ENCODE measurements at regions not wholly inside any gene's neighbourhood (a gene's known extent, or its start where the extent isn't known, plus 50 kb on each side); places are given as distances from the start of the nearest gene placed in this dataset.

- TF ChIP-seq CTCF (optimal IDR thresholded peaks at IDR 0.05 in 1 of 3, IDR thresholded peaks at IDR 0.05 in 1 of 3, conservative IDR thresholded peaks at IDR 0.05 in 1 of 3; ENCODE audit: extremely low read depth in 1 of 3, insufficient read depth in 2 of 3, low read length in 3 of 3) (no peak), EZH2 (IDR thresholded peaks at IDR 0.05; ENCODE audit: low read length) (no peak)
- no peaks in the 10 kb centered on the region for H4K20me1 ChIP-seq (ENCODE audit: control insufficient read depth, extremely low read depth, insufficient read depth, low read length)
- H3K79me2 ChIP-seq (ENCODE audit: control insufficient read depth, insufficient read depth, low read length), result no peaks in the 10 kb centered on the region
- DNase-seq (ENCODE audit: low read depth, low spot score), result no peak
- H3K9ac ChIP-seq (ENCODE audit: control insufficient read depth, extremely low read depth, insufficient read depth, low read length), result no peak overlapping the region
- FAIRE-seq, result no peak
- no peaks in the 10 kb centered on the region for H3K36me3 ChIP-seq (ENCODE audit: control insufficient read depth in 2 of 2, extremely low read depth in 1 of 2, insufficient read depth in 2 of 2, low read length in 2 of 2)
- no peak overlapping the region for H3K27ac ChIP-seq (ENCODE audit: control insufficient read depth, insufficient read depth, low read length)
- H3K4me2 ChIP-seq (ENCODE audit: control insufficient read depth, extremely low read depth, insufficient read depth, low read depth, low read length), result no peak overlapping the region
- no peaks in the 10 kb centered on the region for H3K4me1 ChIP-seq (ENCODE audit: control insufficient read depth, extremely low read depth, insufficient read depth, low read length)
- dilution Hi-C loops (cut with MboI; ENCODE audit: extremely low pct_ligation_motif_present, low sequenced_read_pairs), result no loop called here
- H2AFZ ChIP-seq (ENCODE audit: control insufficient read depth, low read length), result no peak overlapping the region
- no peak overlapping the region for H3K4me3 ChIP-seq (ENCODE audit: control insufficient read depth in 2 of 3, extremely low read depth in 1 of 3, insufficient read depth in 2 of 3, low read depth in 1 of 3, low read length in 3 of 3)
- H3K9me1 ChIP-seq (ENCODE audit: control insufficient read depth, extremely low read depth, insufficient read depth, low read length), result no peaks in the 10 kb centered on the region
- no peaks in the 10 kb centered on the region for H3K27me3 ChIP-seq (ENCODE audit: control insufficient read depth, extremely low read depth, insufficient read depth, low read length)
- peaks cover 2% of the 10 kb centered on the region for H3K9me3 ChIP-seq (ENCODE audit: control insufficient read depth, low read depth, low read length)
Measured at GRCh38 chr5:5782402-5782801, 359.9 kb downstream of the ICE1 start.

GRCh38 chr5:5781335-5781734, 358.9 kb downstream of the ICE1 start:
- DNase-seq (ENCODE audit: low read depth, low spot score) (no peak), FAIRE-seq (no peak)
- Histone ChIP-seq H3K4me2 (ENCODE audit: control insufficient read depth, extremely low read depth, insufficient read depth, low read depth, low read length) (no peak overlapping the region), H3K79me2 (ENCODE audit: control insufficient read depth, insufficient read depth, low read length) (no peaks in the 10 kb centered on the region), H2AFZ (ENCODE audit: control insufficient read depth, low read length) (no peak overlapping the region), H3K27me3 (ENCODE audit: control insufficient read depth, extremely low read depth, insufficient read depth, low read length) (no peaks in the 10 kb centered on the region), H3K9ac (ENCODE audit: control insufficient read depth, extremely low read depth, insufficient read depth, low read length) (no peak overlapping the region), H4K20me1 (ENCODE audit: control insufficient read depth, extremely low read depth, insufficient read depth, low read length) (no peaks in the 10 kb centered on the region), H3K9me1 (ENCODE audit: control insufficient read depth, extremely low read depth, insufficient read depth, low read length) (no peaks in the 10 kb centered on the region), H3K9me3 (ENCODE audit: control insufficient read depth, low read depth, low read length) (peaks cover 2% of the 10 kb centered on the region), H3K4me1 (ENCODE audit: control insufficient read depth, extremely low read depth, insufficient read depth, low read length) (no peaks in the 10 kb centered on the region), H3K4me3 (ENCODE audit: control insufficient read depth in 2 of 3, extremely low read depth in 1 of 3, insufficient read depth in 2 of 3, low read depth in 1 of 3, low read length in 3 of 3) (no peak overlapping the region), H3K36me3 (ENCODE audit: control insufficient read depth in 2 of 2, extremely low read depth in 1 of 2, insufficient read depth in 2 of 2, low read length in 2 of 2) (no peaks in the 10 kb centered on the region), H3K27ac (ENCODE audit: control insufficient read depth, insufficient read depth, low read length) (no peak overlapping the region)
- dilution Hi-C loops (cut with MboI; ENCODE audit: extremely low pct_ligation_motif_present, low sequenced_read_pairs), result no loop called here
- TF ChIP-seq EZH2 (IDR thresholded peaks at IDR 0.05; ENCODE audit: low read length) (no peak), CTCF (optimal IDR thresholded peaks at IDR 0.05 in 1 of 3, IDR thresholded peaks at IDR 0.05 in 1 of 3, conservative IDR thresholded peaks at IDR 0.05 in 1 of 3; ENCODE audit: extremely low read depth in 1 of 3, insufficient read depth in 2 of 3, low read length in 3 of 3) (no peak)

Measured in keratinocyte (primary cell).